GM23338 (cell line): ENCODE measurements at regions not wholly inside any gene's neighbourhood (a gene's known extent, or its start where the extent isn't known, plus 50 kb on each side); places are given as distances from the start of the nearest gene placed in this dataset.

Experiments used
- ATAC-seq: fragments of 200-7000 bp; cut with Tn5 transposase; 3 replicates; pipeline ENCODE4 v1.9.1; 2020
- DNase-seq: peaks from one replicate; pipeline ENCODE4 v3.0.0-alpha.2; 2015; ENCODE audit warnings: low spot score
- H2AFZ ChIP-seq: fragments of 200-600 bp; sonication (generic); 2 replicates; pipeline ENCODE4 v1.8.0; 2016; ENCODE audit warnings: antibody characterized with exemption, mild to moderate bottlenecking, moderate library complexity
- H3F3A ChIP-seq: fragments of 200-600 bp; sonication (generic); replicated peaks from 2 replicates; pipeline ENCODE4 v1.8.0; 2017; ENCODE audit warnings: antibody characterized with exemption, mixed run types, low read depth
- H3K27ac ChIP-seq: fragments of 200-600 bp; sonication (generic); 2 replicates; pipeline ENCODE4 v1.6.1; 2016; ENCODE audit warnings: low read depth
- H3K27me3 ChIP-seq: fragments of 200-600 bp; sonication (generic); 2 replicates; pipeline ENCODE4 v1.8.0; 2016; ENCODE audit warnings: mild to moderate bottlenecking, mixed run types, moderate library complexity; ENCODE audit not compliant: insufficient read depth
- H3K36me3 ChIP-seq: fragments of 200-600 bp; sonication (generic); 2 replicates; pipeline ENCODE4 v1.8.0; 2016; ENCODE audit warnings: mild to moderate bottlenecking; ENCODE audit not compliant: insufficient read depth
- H3K4me1 ChIP-seq: fragments of 200-600 bp; sonication (generic); 2 replicates; pipeline ENCODE4 v1.8.0; 2016; ENCODE audit warnings: mild to moderate bottlenecking, moderate library complexity; ENCODE audit not compliant: insufficient read depth
- H3K4me2 ChIP-seq: fragments of 200-600 bp; sonication (generic); 2 replicates; pipeline ENCODE4 v1.7.1; 2017; ENCODE audit warnings: mixed run types
- H3K4me3 ChIP-seq: fragments of 200-600 bp; sonication (generic); 2 replicates; pipeline ENCODE4 v1.6.1; 2016; ENCODE audit warnings: mixed run types
- H3K79me2 ChIP-seq: fragments of 200-600 bp; sonication (generic); replicated peaks from 2 replicates; pipeline ENCODE4 v1.8.0; 2017; ENCODE audit warnings: mild to moderate bottlenecking; ENCODE audit not compliant: insufficient read depth
- H3K9me2 ChIP-seq: fragments of 200-600 bp; sonication (generic); 2 replicates; pipeline ENCODE4 v1.8.0; 2017; ENCODE audit not compliant: insufficient read depth
- H4K20me1 ChIP-seq: fragments of 200-600 bp; sonication (generic); replicated peaks from 2 replicates; pipeline ENCODE4 v1.8.0; 2017; ENCODE audit warnings: mild to moderate bottlenecking; ENCODE audit not compliant: insufficient read depth
- H3K27ac Mint-ChIP-seq: 2 replicates; pipeline ENCODE4 v1.8.0; 2020; ENCODE audit warnings: inconsistent platforms, mild to moderate bottlenecking, moderate library complexity, mixed read lengths
- H3K27me3 Mint-ChIP-seq: 3 replicates; pipeline ENCODE4 v1.8.0; 2022; ENCODE audit warnings: low read depth, mild to moderate bottlenecking, moderate library complexity, mixed read lengths, inconsistent platforms; ENCODE audit not compliant: insufficient read depth, poor library complexity
- H3K36me3 Mint-ChIP-seq: 3 replicates; pipeline ENCODE4 v1.8.0; 2021; ENCODE audit warnings: low read depth, mild to moderate bottlenecking, inconsistent platforms, moderate library complexity, mixed read lengths
- H3K4me1 Mint-ChIP-seq: 3 replicates; pipeline ENCODE4 v1.8.0; 2020; ENCODE audit warnings: mild to moderate bottlenecking, inconsistent platforms, mixed read lengths
- H3K4me3 Mint-ChIP-seq: 3 replicates; pipeline ENCODE4 v1.8.0; 2021; ENCODE audit warnings: moderate library complexity, mild to moderate bottlenecking, inconsistent platforms, mixed read lengths
- H3K9me3 Mint-ChIP-seq: 3 replicates; pipeline ENCODE4 v1.8.0; 2020; ENCODE audit warnings: moderate library complexity, mild to moderate bottlenecking, inconsistent platforms, mixed read lengths
- NANOG ChIP-seq: IDR thresholded peaks from 2 replicates; pipeline ENCODE4 v1.6.1; 2016; ENCODE audit warnings: antibody characterized with exemption, borderline replicate concordance
- ZNF114 ChIP-seq: fragments of 250-450 bp; sonication (Bioruptor Pico); IDR thresholded peaks from 2 replicates; pipeline ENCODE4 v1.5.0; 2020; ENCODE audit warnings: mild to moderate bottlenecking, moderate library complexity
- TF ChIP-seq, protein P1 (sequence below), 2 experiments: fragments of 200-600 bp in 1 of 2; sonication (generic) in 1 of 2; conservative IDR thresholded peaks; 2 replicates each; pipeline versions ENCODE4 v1.5.1 to v1.6.1; 2016 to 2017; ENCODE audit warnings: antibody characterized with exemption in 2 of 2, low read depth in 2 of 2, mild to moderate bottlenecking in 2 of 2, moderate library complexity in 1 of 2
- TF ChIP-seq, protein P2 (sequence below): fragments of 250-450 bp; sonication (Bioruptor Pico); IDR thresholded peaks from 2 replicates; pipeline ENCODE4 v1.5.0; 2020; ENCODE audit warnings: mild to moderate bottlenecking, moderate library complexity

DNA sequence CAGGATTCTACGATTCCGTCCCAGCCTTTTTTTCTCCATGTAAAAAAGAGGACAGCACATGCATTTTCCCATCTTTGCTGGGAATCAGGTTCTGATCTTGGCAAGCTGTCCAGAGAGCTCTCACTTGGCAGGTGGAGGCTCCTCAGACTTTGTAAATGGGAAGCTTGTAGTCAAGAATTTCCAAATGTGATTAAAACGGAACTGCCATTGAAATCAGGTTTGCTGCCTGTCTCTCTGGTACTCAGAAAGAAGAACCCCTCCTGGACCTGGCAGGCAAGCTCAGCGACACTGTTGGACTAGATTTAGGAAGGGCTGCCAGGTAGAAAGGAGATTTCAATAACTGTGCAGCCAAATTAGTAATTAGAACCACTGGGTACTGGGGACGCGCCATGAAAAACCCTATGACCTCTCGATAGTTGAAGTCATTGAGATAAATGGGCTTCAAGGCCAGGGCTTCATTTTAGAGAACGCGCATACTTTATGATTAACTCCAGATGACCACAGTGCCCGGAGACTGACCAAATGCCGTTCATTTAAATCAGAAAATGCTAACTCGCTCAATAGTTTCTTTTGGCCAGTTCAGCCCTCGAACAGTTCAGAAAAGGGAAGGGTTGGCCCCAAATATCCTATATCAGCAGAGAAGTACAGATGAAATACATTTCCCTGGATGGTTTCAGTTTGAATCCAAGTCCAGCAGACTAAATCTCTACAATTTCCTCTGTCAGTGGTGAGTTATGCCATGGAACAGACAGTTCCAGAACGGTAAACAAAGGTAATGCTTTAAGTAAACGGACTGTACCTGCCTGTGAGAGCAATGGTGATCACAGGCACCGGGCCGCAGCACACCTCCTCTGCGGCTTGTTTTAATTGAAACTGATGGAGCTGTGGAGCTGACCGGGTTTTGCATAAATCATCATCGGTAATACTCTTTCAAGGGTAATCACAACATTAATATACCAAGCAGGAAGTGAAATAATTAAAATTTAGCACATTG lies 517.4 kb downstream of the RFC3 start:
- H4K20me1 ChIP-seq = no peaks in the 10 kb centered on the region
- DNase-seq (no peak), ATAC-seq (no peak)
- Mint-ChIP-seq H3K9me3 (peaks cover 20% of the 10 kb centered on the region), H3K27me3 (peaks cover 2% of the 10 kb centered on the region), H3K27ac (no peak overlapping the region), H3K4me1 (peaks cover 5% of the 10 kb centered on the region; the same call in 2 of the 3 replicates), H3K36me3 (peaks cover 18% of the 10 kb centered on the region; the same call in 2 of the 3 replicates), H3K4me3 (no peak overlapping the region)
- TF ChIP-seq ZNF114 = no peak
- no peak for TF ChIP-seq NANOG
- TF ChIP-seq, protein P1, sequence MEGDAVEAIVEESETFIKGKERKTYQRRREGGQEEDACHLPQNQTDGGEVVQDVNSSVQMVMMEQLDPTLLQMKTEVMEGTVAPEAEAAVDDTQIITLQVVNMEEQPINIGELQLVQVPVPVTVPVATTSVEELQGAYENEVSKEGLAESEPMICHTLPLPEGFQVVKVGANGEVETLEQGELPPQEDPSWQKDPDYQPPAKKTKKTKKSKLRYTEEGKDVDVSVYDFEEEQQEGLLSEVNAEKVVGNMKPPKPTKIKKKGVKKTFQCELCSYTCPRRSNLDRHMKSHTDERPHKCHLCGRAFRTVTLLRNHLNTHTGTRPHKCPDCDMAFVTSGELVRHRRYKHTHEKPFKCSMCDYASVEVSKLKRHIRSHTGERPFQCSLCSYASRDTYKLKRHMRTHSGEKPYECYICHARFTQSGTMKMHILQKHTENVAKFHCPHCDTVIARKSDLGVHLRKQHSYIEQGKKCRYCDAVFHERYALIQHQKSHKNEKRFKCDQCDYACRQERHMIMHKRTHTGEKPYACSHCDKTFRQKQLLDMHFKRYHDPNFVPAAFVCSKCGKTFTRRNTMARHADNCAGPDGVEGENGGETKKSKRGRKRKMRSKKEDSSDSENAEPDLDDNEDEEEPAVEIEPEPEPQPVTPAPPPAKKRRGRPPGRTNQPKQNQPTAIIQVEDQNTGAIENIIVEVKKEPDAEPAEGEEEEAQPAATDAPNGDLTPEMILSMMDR (conservative IDR thresholded peaks at IDR 0.05; ENCODE audit: low read depth in 2 of 2) = no peak
- TF ChIP-seq, protein P2, sequence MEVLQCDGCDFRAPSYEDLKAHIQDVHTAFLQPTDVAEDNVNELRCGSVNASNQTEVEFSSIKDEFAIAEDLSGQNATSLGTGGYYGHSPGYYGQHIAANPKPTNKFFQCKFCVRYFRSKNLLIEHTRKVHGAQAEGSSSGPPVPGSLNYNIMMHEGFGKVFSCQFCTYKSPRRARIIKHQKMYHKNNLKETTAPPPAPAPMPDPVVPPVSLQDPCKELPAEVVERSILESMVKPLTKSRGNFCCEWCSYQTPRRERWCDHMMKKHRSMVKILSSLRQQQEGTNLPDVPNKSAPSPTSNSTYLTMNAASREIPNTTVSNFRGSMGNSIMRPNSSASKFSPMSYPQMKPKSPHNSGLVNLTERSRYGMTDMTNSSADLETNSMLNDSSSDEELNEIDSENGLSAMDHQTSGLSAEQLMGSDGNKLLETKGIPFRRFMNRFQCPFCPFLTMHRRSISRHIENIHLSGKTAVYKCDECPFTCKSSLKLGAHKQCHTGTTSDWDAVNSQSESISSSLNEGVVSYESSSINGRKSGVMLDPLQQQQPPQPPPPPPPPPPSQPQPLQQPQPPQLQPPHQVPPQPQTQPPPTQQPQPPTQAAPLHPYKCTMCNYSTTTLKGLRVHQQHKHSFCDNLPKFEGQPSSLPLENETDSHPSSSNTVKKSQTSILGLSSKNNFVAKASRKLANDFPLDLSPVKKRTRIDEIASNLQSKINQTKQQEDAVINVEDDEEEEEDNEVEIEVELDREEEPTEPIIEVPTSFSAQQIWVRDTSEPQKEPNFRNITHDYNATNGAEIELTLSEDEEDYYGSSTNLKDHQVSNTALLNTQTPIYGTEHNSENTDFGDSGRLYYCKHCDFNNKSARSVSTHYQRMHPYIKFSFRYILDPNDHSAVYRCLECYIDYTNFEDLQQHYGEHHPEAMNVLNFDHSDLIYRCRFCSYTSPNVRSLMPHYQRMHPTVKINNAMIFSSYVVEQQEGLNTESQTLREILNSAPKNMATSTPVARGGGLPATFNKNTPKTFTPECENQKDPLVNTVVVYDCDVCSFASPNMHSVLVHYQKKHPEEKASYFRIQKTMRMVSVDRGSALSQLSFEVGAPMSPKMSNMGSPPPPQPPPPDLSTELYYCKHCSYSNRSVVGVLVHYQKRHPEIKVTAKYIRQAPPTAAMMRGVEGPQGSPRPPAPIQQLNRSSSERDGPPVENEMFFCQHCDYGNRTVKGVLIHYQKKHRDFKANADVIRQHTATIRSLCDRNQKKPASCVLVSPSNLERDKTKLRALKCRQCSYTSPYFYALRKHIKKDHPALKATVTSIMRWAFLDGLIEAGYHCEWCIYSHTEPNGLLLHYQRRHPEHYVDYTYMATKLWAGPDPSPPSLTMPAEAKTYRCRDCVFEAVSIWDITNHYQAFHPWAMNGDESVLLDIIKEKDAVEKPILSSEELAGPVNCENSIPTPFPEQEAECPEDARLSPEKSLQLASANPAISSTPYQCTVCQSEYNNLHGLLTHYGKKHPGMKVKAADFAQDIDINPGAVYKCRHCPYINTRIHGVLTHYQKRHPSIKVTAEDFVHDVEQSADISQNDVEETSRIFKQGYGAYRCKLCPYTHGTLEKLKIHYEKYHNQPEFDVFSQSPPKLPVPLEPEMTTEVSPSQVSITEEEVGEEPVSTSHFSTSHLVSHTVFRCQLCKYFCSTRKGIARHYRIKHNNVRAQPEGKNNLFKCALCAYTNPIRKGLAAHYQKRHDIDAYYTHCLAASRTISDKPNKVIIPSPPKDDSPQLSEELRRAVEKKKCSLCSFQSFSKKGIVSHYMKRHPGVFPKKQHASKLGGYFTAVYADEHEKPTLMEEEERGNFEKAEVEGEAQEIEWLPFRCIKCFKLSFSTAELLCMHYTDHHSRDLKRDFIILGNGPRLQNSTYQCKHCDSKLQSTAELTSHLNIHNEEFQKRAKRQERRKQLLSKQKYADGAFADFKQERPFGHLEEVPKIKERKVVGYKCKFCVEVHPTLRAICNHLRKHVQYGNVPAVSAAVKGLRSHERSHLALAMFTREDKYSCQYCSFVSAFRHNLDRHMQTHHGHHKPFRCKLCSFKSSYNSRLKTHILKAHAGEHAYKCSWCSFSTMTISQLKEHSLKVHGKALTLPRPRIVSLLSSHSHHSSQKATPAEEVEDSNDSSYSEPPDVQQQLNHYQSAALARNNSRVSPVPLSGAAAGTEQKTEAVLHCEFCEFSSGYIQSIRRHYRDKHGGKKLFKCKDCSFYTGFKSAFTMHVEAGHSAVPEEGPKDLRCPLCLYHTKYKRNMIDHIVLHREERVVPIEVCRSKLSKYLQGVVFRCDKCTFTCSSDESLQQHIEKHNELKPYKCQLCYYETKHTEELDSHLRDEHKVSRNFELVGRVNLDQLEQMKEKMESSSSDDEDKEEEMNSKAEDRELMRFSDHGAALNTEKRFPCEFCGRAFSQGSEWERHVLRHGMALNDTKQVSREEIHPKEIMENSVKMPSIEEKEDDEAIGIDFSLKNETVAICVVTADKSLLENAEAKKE (CRISPR knock-in tag) = no peak
- H3K36me3 ChIP-seq = no peaks in the 10 kb centered on the region
- no peak overlapping the region for H3K4me3 ChIP-seq
- no peak overlapping the region for H3K4me2 ChIP-seq
- H3K27ac ChIP-seq = no peak overlapping the region
- H3F3A ChIP-seq = 0 out of 2 replicates have a peak, but pooled peaks cover 4% of the 10 kb centered on the region
- peaks cover 14% of the 10 kb centered on the region for H3K9me2 ChIP-seq
- peaks cover 4% of the 10 kb centered on the region; the same call in 1 of the 2 replicates for H3K4me1 ChIP-seq
- H2AFZ ChIP-seq = no peak overlapping the region
- H3K27me3 ChIP-seq = no peaks in the 10 kb centered on the region
- no peaks in the 10 kb centered on the region for H3K79me2 ChIP-seq
